SK-N-SH (cell line): ENCODE measurements at regions not wholly inside any gene's neighbourhood (a gene's known extent, or its start where the extent isn't known, plus 50 kb on each side); places are given as distances from the start of the nearest gene placed in this dataset.
A peak's percentile ranks its signal among the peaks of the same experiment; 100 is the strongest.

ENCODE experiments used
- CTCF ChIA-PET: fragments of 300-600, 350-600 bp; formaldehyde crosslinking; extraction: SDS; loops from one replicate; lab custom pipeline; 2021; lab: Yijun Ruan, JAX
- POLR2A ChIA-PET: fragments of 350-600 bp; sonication (Branson Sonifier 250); formaldehyde crosslinking; extraction: SDS; loops from one replicate; lab custom pipeline; 2020; ENCODE audit warnings: antibody characterized with exemption, inconsistent platforms; lab: Yijun Ruan, JAX
- DNase-seq: peaks from one replicate; pipeline ENCODE4 v3.0.0; 2012
- H2AFZ ChIP-seq: fragments of 200-600 bp; sonication (generic); 2 replicates; pipeline ENCODE4 v1.8.1; 2016; ENCODE audit warnings: antibody characterized with exemption, mild to moderate bottlenecking, low read depth
- H3F3A ChIP-seq: fragments of 200-600 bp; sonication (generic); replicated peaks from 2 replicates; pipeline ENCODE3; 2016; ENCODE audit warnings: antibody characterized with exemption, mild to moderate bottlenecking; ENCODE audit not compliant: insufficient read depth
- H3K27ac ChIP-seq, 2 experiments: fragments of 200-500 bp in 1 of 2; fragments of 200-600 bp in 1 of 2; sonication (Bioruptor generic) in 1 of 2; sonication (generic), shearing (Covaris generic) in 1 of 2; 2 replicates each; pipeline versions ENCODE4 v1.5.1 to v1.6.1; 2014 to 2016; ENCODE audit warnings: low read depth in 2 of 2, inconsistent platforms in 1 of 2, low read length in 1 of 2, mild to moderate bottlenecking in 1 of 2, mixed read lengths in 1 of 2
- H3K27me3 ChIP-seq: fragments of 200-600 bp; sonication (generic), shearing (Covaris generic); 2 replicates; pipeline ENCODE4 v1.6.1; 2016; ENCODE audit warnings: mixed run types; ENCODE audit not compliant: insufficient read depth
- H3K36me3 ChIP-seq, 2 experiments: fragments of 200-500 bp in 1 of 2; fragments of 200-600 bp in 1 of 2; sonication (Bioruptor generic) in 1 of 2; sonication (generic) in 1 of 2; replicated peaks in 1 of 2; 2 replicates each; pipeline versions ENCODE3 to v1.5.1; 2014 to 2016; ENCODE audit warnings: low read length in 1 of 2, mild to moderate bottlenecking in 1 of 2; ENCODE audit not compliant: insufficient read depth in 2 of 2, control insufficient read depth in 1 of 2
- H3K4me1 ChIP-seq, 2 experiments: fragments of 200-500 bp in 1 of 2; fragments of 200-600 bp in 1 of 2; sonication (Bioruptor generic) in 1 of 2; sonication (generic), shearing (Covaris generic) in 1 of 2; 2 replicates each; pipeline versions ENCODE4 v1.5.1 to v1.6.1; 2014 to 2016; ENCODE audit warnings: low read depth in 1 of 2, low read length in 1 of 2, mixed run types in 1 of 2; ENCODE audit not compliant: insufficient read depth in 2 of 2, control insufficient read depth in 1 of 2
- H3K4me2 ChIP-seq: fragments of 200-600 bp; sonication (generic), shearing (Covaris generic); 2 replicates; pipeline ENCODE4 v1.6.1; 2017; ENCODE audit warnings: mixed run types
- H3K4me3 ChIP-seq, 2 experiments: fragments of 200-500 bp in 1 of 2; fragments of 200-600 bp in 1 of 2; sonication (Bioruptor generic) in 1 of 2; sonication (generic), shearing (Covaris generic) in 1 of 2; 2 replicates each; pipeline versions ENCODE4 v1.5.1 to v1.8.1; 2014 to 2016; ENCODE audit warnings: low read depth in 2 of 2, inconsistent platforms in 1 of 2, low read length in 1 of 2, mild to moderate bottlenecking in 1 of 2, mixed read lengths in 1 of 2, moderate library complexity in 1 of 2
- H3K79me2 ChIP-seq: fragments of 200-600 bp; sonication (generic); 2 replicates; pipeline ENCODE4 v1.8.1; 2017; ENCODE audit warnings: mild to moderate bottlenecking; ENCODE audit not compliant: insufficient read depth
- H3K9ac ChIP-seq: fragments of 200-600 bp; sonication (generic); 2 replicates; pipeline ENCODE4 v1.6.1; 2017; ENCODE audit warnings: mixed run types
- H3K9me2 ChIP-seq: fragments of 200-600 bp; sonication (generic); 2 replicates; pipeline ENCODE4 v1.6.1; 2017; ENCODE audit warnings: mixed run types
- H3K9me3 ChIP-seq: fragments of 200-600 bp; sonication (generic); 2 replicates; pipeline ENCODE4 v1.6.1; 2017; ENCODE audit warnings: mixed run types, mild to moderate bottlenecking, moderate library complexity
- H4K20me1 ChIP-seq: fragments of 200-600 bp; sonication (generic); 2 replicates; pipeline ENCODE4 v1.6.1; 2017; ENCODE audit warnings: mild to moderate bottlenecking, mixed run types; ENCODE audit not compliant: insufficient read depth
- ELF1 ChIP-seq: IDR thresholded peaks from 2 replicates; pipeline ENCODE4 v1.4.0; 2012
- EP300 ChIP-seq, 2 experiments: IDR thresholded peaks; 2 replicates each; pipeline versions ENCODE4 v1.4.0 to v1.6.1; 2012; ENCODE audit warnings: borderline replicate concordance in 1 of 2, low read depth in 1 of 2, low read length in 1 of 2
- EZH2phosphoT487 ChIP-seq: fragments of 200-600 bp; sonication (generic); IDR thresholded peaks from 2 replicates; pipeline ENCODE4 v1.6.1; 2017; ENCODE audit warnings: low read depth, mixed run types, mild to moderate bottlenecking, antibody characterized with exemption, moderate library complexity, borderline replicate concordance
- GATA2 ChIP-seq: sonication (generic); formaldehyde crosslinking; IDR thresholded peaks from 2 replicates; pipeline ENCODE4 v1.5.0; 2020; ENCODE audit warnings: mild to moderate bottlenecking, missing genetic modification reagents
- IRF3 ChIP-seq: fragments of 150-350 bp; IDR thresholded peaks from 2 replicates; pipeline ENCODE4 v1.6.1; 2016; ENCODE audit warnings: mild to moderate bottlenecking, low read depth, low read length
- JUND ChIP-seq: IDR thresholded peaks from 2 replicates; pipeline ENCODE4 v1.4.0; 2012
- MEF2A ChIP-seq: IDR thresholded peaks from 2 replicates; pipeline ENCODE4 v1.4.0; 2012; ENCODE audit warnings: low read depth, borderline replicate concordance
- MXI1 ChIP-seq: IDR thresholded peaks from 2 replicates; pipeline ENCODE4 v1.6.1; 2012; ENCODE audit warnings: mild to moderate bottlenecking, low read depth, low read length, improper control_type of control experiment
- RAD21 ChIP-seq: IDR thresholded peaks from 2 replicates; pipeline ENCODE4 v1.6.1; 2012; ENCODE audit warnings: mild to moderate bottlenecking, low read length
- RCOR1 ChIP-seq: fragments of 150-350 bp; IDR thresholded peaks from 2 replicates; pipeline ENCODE4 v1.6.1; 2017; ENCODE audit warnings: antibody characterized with exemption, low read length
- SIN3A ChIP-seq: IDR thresholded peaks from 2 replicates; pipeline ENCODE4 v1.6.1; 2012; ENCODE audit warnings: low read depth, mild to moderate bottlenecking, low read length, moderate library complexity, borderline replicate concordance
- SMC3 ChIP-seq: IDR thresholded peaks from 2 replicates; pipeline ENCODE4 v1.6.1; 2012; ENCODE audit warnings: low read depth, low read length, improper control_type of control experiment
- TAF1 ChIP-seq: IDR thresholded peaks from 2 replicates; pipeline ENCODE4 v1.6.1; 2012; ENCODE audit warnings: low read depth, mild to moderate bottlenecking, low read length, moderate library complexity, borderline replicate concordance
- TCF12 ChIP-seq: IDR thresholded peaks from 2 replicates; pipeline ENCODE4 v1.4.0; 2012
- TEAD4 ChIP-seq: IDR thresholded peaks from 2 replicates; pipeline ENCODE4 v1.4.0; 2012; ENCODE audit warnings: mild to moderate bottlenecking, borderline replicate concordance; ENCODE audit not compliant: insufficient read depth
- USF2 ChIP-seq: fragments of 150-350 bp; IDR thresholded peaks from 2 replicates; pipeline ENCODE4 v1.6.1; 2017; ENCODE audit warnings: antibody characterized with exemption, low read length, low read depth, borderline replicate concordance
- YY1 ChIP-seq: IDR thresholded peaks from 2 replicates; pipeline ENCODE4 v1.4.0; 2012; ENCODE audit warnings: low read depth, mild to moderate bottlenecking
- whole genome bisulfite sequencing: methylation state at CpG from one replicate; pipeline ENCODE4 v1.1.6; 2017; ENCODE audit warnings: low lambda C conversion rate; 5-methylcytosine and 5-hydroxymethylcytosine counted together
- TF ChIP-seq, protein P1 (sequence below): fragments of 200-600 bp; sonication (generic); IDR thresholded peaks from 2 replicates; pipeline ENCODE4 v1.6.1; 2017; ENCODE audit warnings: antibody characterized with exemption, mild to moderate bottlenecking, moderate library complexity

DNA sequence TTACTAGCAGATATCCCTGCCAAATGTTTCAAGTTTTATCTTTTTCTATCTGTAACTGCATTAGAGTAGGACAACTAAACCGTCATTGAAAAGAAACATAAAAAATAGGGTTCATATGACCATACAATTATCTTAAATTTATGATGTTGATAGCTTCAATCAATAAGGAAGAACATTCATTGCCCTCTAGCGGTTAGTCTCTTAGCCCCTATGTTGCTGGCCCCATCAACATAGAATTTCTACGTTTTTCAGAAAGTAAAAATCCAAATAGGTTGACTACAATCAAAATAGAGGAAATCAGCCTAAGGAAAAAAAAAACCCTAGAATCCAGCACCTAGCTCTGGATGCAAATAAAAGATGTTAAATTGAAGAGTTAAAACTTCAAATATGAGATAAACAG is 225.1 kb upstream of the ITM2A start:
- no peak overlapping the region for H2AFZ ChIP-seq
- H3F3A ChIP-seq: no peaks in the 10 kb centered on the region
- H3K27ac ChIP-seq: no peak overlapping the region
- no peaks in the 10 kb centered on the region for H3K9me2 ChIP-seq
- H3K4me1 ChIP-seq: no peaks in the 10 kb centered on the region
- ChIA-PET CTCF (interaction anchor here (1.0 to 3.0 kb wide), 2 partner anchors 10 to 19 kb away, joined by 3 to 8 read pairs; no protein-coding TSS in a partner anchor), POLR2A (no interaction called here)
- 1% methylated on average over 3 of the region's 3 CpGs for WGBS
- DNase-seq: peak; percentile 8
- no peaks in the 10 kb centered on the region for H4K20me1 ChIP-seq
- H3K4me3 ChIP-seq: no peak overlapping the region
- H3K27me3 ChIP-seq: no peaks in the 10 kb centered on the region
- H3K4me2 ChIP-seq: no peak overlapping the region
- H3K9ac ChIP-seq: no peak overlapping the region
- TF ChIP-seq IRF3: no peak
- peak; percentile 35; the same call in 1 of the 2 replicates for TF ChIP-seq RAD21
- 0 out of 2 replicates have a peak, but pooled peaks have one; percentile 10 for TF ChIP-seq RCOR1
- no peak for TF ChIP-seq TEAD4
- no peak for TF ChIP-seq GATA2 (CRISPR knock-in tag)
- TF ChIP-seq, protein P1, sequence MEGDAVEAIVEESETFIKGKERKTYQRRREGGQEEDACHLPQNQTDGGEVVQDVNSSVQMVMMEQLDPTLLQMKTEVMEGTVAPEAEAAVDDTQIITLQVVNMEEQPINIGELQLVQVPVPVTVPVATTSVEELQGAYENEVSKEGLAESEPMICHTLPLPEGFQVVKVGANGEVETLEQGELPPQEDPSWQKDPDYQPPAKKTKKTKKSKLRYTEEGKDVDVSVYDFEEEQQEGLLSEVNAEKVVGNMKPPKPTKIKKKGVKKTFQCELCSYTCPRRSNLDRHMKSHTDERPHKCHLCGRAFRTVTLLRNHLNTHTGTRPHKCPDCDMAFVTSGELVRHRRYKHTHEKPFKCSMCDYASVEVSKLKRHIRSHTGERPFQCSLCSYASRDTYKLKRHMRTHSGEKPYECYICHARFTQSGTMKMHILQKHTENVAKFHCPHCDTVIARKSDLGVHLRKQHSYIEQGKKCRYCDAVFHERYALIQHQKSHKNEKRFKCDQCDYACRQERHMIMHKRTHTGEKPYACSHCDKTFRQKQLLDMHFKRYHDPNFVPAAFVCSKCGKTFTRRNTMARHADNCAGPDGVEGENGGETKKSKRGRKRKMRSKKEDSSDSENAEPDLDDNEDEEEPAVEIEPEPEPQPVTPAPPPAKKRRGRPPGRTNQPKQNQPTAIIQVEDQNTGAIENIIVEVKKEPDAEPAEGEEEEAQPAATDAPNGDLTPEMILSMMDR: peak; percentile 40; the same call in 1 of the 2 replicates
- TF ChIP-seq, all 33 proteins: peak for 3
- no peaks in the 10 kb centered on the region for H3K36me3 ChIP-seq
- no peaks in the 10 kb centered on the region for H3K9me3 ChIP-seq
- no peaks in the 10 kb centered on the region for H3K79me2 ChIP-seq

DNA sequence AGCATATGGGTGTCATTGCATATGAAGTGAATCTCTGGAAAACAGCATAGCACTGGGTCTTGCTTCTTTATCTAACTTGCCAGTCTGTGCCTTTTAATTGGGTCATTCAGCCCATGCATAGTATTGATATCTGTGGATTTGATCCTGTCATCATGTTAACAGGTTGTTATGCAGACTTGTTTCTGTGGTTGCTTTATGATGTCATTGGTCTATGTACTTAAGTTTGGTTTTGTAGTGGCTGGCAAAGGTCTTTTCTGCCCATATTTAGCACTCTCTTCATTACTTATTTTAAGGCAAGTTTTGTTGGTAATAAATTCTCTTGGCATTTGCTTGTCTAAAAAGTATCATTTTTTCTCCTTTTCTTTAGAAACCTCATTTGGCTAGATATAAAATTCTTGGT is 221.1 kb upstream of the ITM2A start:
- CTCF ChIA-PET: no interaction called here
- Histone ChIP-seq H3K4me1 (no peaks in the 10 kb centered on the region), H3K27me3 (no peaks in the 10 kb centered on the region), H2AFZ (no peak overlapping the region), H3K79me2 (no peaks in the 10 kb centered on the region), H3K27ac (no peak overlapping the region), H3K9ac (no peak overlapping the region), H3K36me3 (no peaks in the 10 kb centered on the region), H4K20me1 (no peaks in the 10 kb centered on the region), H3K4me2 (no peak overlapping the region), H3K9me3 (no peaks in the 10 kb centered on the region), H3F3A (no peaks in the 10 kb centered on the region), H3K9me2 (no peaks in the 10 kb centered on the region), H3K4me3 (no peak overlapping the region)
- TF ChIP-seq TAF1 (no peak), JUND (no peak), TCF12 (no peak), SMC3 (no peak), YY1 (no peak), USF2 (no peak), TEAD4 (no peak), MEF2A (no peak), SIN3A (no peak), EZH2phosphoT487 (no peak), MXI1 (no peak), ELF1 (no peak), EP300 (IDR thresholded peaks at IDR 0.05; ENCODE audit: borderline replicate concordance in 1 of 2, low read depth in 1 of 2, low read length in 1 of 2) (no peak)
- TF ChIP-seq, protein P1: no peak
- POLR2A ChIA-PET: no interaction called here
- DNase-seq: no peak
